Keratinocyte (primary cell): ENCODE measurements at regions not wholly inside any gene's neighbourhood (a gene's known extent, or its start where the extent isn't known, plus 50 kb on each side); places are given as distances from the start of the nearest gene placed in this dataset.

Experiments used
- DNase-seq: peaks from one replicate; pipeline ENCODE4 v3.0.0-alpha.2; 2011; ENCODE audit warnings: low read depth, missing footprints, low spot score
- FAIRE-seq: peaks from 2 replicates; lab custom pipeline; 2011; peaks lifted over from hg19 to GRCh38; lab: Jason Lieb, UNC
- H2AFZ ChIP-seq: 2 replicates; pipeline ENCODE4 v1.6.0; 2012; ENCODE audit warnings: low read length, control low read depth, inconsistent platforms; ENCODE audit not compliant: control insufficient read depth
- H3K27ac ChIP-seq: 2 replicates; pipeline ENCODE4 v1.5.1; 2011; ENCODE audit warnings: low read length; ENCODE audit not compliant: control insufficient read depth, insufficient read depth
- H3K27me3 ChIP-seq: 3 replicates; pipeline ENCODE4 v1.6.0; 2011; ENCODE audit warnings: low read length; ENCODE audit not compliant: control insufficient read depth, insufficient read depth; ENCODE audit errors: extremely low read depth
- H3K36me3 ChIP-seq, 2 experiments: 2 replicates in 1 of 2; 3 replicates in 1 of 2; pipeline ENCODE4 v1.5.1; 2011; ENCODE audit warnings: low read length in 2 of 2, mild to moderate bottlenecking in 1 of 2; ENCODE audit not compliant: control insufficient read depth in 2 of 2, insufficient read depth in 2 of 2; ENCODE audit errors: extremely low read depth in 1 of 2
- H3K4me1 ChIP-seq: 3 replicates; pipeline ENCODE4 v1.5.1; 2011; ENCODE audit warnings: low read length; ENCODE audit not compliant: control insufficient read depth, insufficient read depth; ENCODE audit errors: extremely low read depth
- H3K4me2 ChIP-seq: 3 replicates; pipeline ENCODE4 v1.6.0; 2011; ENCODE audit warnings: low read depth, low read length; ENCODE audit not compliant: control insufficient read depth, insufficient read depth; ENCODE audit errors: extremely low read depth
- H3K4me3 ChIP-seq, 3 experiments: fragments of 200-600 bp in 1 of 3; sonication (generic) in 1 of 3; 2 replicates in 2 of 3; 3 replicates in 1 of 3; pipeline ENCODE4 v1.5.1; 2011 to 2016; ENCODE audit warnings: low read length in 3 of 3, mild to moderate bottlenecking in 3 of 3, control low read depth in 2 of 3, inconsistent platforms in 1 of 3, low read depth in 1 of 3, mixed read lengths in 1 of 3, mixed run types in 1 of 3, moderate library complexity in 1 of 3; ENCODE audit not compliant: control insufficient read depth in 2 of 3, insufficient read depth in 2 of 3; ENCODE audit errors: extremely low read depth in 1 of 3
- H3K79me2 ChIP-seq: 2 replicates; pipeline ENCODE4 v1.6.0; 2012; ENCODE audit warnings: low read length; ENCODE audit not compliant: control insufficient read depth, insufficient read depth
- H3K9ac ChIP-seq: 3 replicates; pipeline ENCODE4 v1.6.0; 2011; ENCODE audit warnings: low read length; ENCODE audit not compliant: control insufficient read depth, insufficient read depth; ENCODE audit errors: extremely low read depth
- H3K9me1 ChIP-seq: 3 replicates; pipeline ENCODE4 v1.6.0; 2011; ENCODE audit warnings: low read length; ENCODE audit not compliant: control insufficient read depth, insufficient read depth; ENCODE audit errors: extremely low read depth
- H3K9me3 ChIP-seq: 2 replicates; pipeline ENCODE4 v1.5.1; 2012; ENCODE audit warnings: low read depth, low read length; ENCODE audit not compliant: control insufficient read depth
- H4K20me1 ChIP-seq: 3 replicates; pipeline ENCODE4 v1.6.0; 2011; ENCODE audit warnings: low read length; ENCODE audit not compliant: control insufficient read depth, insufficient read depth; ENCODE audit errors: extremely low read depth
- EZH2 ChIP-seq: IDR thresholded peaks from one replicate; pipeline ENCODE4 v1.6.1; 2012; ENCODE audit warnings: inconsistent platforms, mild to moderate bottlenecking, low read length, moderate library complexity
- dilution Hi-C: fragments of 300-500 bp; cut with MboI; formaldehyde crosslinking; loops from one replicate; pipeline ENCODE4 v1.7.0; 2020; ENCODE audit warnings: low sequenced_read_pairs; ENCODE audit not compliant: extremely low pct_ligation_motif_present
- TF ChIP-seq, protein P1 (sequence below), 3 experiments: IDR thresholded peaks in 1 of 3; conservative IDR thresholded peaks in 1 of 3; optimal IDR thresholded peaks in 1 of 3; 2 replicates in 2 of 3; 3 replicates in 1 of 3; pipeline versions ENCODE3 to v1.5.1; 2011; ENCODE audit warnings: low read length in 3 of 3, mild to moderate bottlenecking in 3 of 3, moderate library complexity in 2 of 3, control low read depth in 1 of 3, inconsistent platforms in 1 of 3; ENCODE audit not compliant: insufficient read depth in 2 of 3; ENCODE audit errors: extremely low read depth in 1 of 3

DNA sequence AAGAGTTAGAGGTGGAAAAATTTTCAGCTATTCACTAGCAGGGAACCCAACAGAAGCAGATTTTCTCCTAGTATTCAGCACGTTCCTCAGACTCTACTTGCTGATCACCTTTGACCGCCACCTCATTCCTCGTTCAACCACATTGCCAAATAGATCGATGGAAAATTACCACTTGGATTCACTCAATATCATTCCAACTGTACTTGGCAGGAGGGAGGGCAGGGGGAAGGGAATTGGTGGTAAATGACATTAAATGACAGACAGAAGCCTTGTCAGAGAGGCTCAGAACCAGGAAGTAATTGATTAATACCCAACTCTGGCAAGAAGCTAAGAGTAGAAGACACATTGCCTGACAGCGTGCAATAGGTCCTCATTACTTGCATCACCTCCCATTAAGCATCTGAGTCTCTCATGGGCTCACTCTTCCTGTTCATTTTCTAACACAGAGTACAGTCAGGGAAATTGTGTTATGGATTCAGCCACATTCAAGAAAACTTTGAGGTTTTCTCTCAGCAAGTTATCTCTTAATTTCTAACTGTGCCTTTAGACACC is 240.5 kb upstream of the FAT3 start:
- Histone ChIP-seq H3K9me1 (no peaks in the 10 kb centered on the region), H3K9me3 (no peaks in the 10 kb centered on the region), H3K4me3 (no peak overlapping the region), H3K4me2 (no peak overlapping the region), H4K20me1 (no peaks in the 10 kb centered on the region), H3K9ac (no peak overlapping the region), H3K27ac (no peak overlapping the region), H3K27me3 (no peaks in the 10 kb centered on the region), H3K4me1 (no peaks in the 10 kb centered on the region), H3K36me3 (no peaks in the 10 kb centered on the region), H3K79me2 (no peaks in the 10 kb centered on the region), H2AFZ (no peak overlapping the region)
- FAIRE-seq, result no peak
- no peak for TF ChIP-seq EZH2
- TF ChIP-seq, protein P1, sequence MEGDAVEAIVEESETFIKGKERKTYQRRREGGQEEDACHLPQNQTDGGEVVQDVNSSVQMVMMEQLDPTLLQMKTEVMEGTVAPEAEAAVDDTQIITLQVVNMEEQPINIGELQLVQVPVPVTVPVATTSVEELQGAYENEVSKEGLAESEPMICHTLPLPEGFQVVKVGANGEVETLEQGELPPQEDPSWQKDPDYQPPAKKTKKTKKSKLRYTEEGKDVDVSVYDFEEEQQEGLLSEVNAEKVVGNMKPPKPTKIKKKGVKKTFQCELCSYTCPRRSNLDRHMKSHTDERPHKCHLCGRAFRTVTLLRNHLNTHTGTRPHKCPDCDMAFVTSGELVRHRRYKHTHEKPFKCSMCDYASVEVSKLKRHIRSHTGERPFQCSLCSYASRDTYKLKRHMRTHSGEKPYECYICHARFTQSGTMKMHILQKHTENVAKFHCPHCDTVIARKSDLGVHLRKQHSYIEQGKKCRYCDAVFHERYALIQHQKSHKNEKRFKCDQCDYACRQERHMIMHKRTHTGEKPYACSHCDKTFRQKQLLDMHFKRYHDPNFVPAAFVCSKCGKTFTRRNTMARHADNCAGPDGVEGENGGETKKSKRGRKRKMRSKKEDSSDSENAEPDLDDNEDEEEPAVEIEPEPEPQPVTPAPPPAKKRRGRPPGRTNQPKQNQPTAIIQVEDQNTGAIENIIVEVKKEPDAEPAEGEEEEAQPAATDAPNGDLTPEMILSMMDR (optimal IDR thresholded peaks at IDR 0.05 in 1 of 3, IDR thresholded peaks at IDR 0.05 in 1 of 3, conservative IDR thresholded peaks at IDR 0.05 in 1 of 3; ENCODE audit: extremely low read depth in 1 of 3, insufficient read depth in 2 of 3, low read length in 3 of 3), result no peak
- dilution Hi-C loops, result no loop called here
- no peak for DNase-seq

DNA sequence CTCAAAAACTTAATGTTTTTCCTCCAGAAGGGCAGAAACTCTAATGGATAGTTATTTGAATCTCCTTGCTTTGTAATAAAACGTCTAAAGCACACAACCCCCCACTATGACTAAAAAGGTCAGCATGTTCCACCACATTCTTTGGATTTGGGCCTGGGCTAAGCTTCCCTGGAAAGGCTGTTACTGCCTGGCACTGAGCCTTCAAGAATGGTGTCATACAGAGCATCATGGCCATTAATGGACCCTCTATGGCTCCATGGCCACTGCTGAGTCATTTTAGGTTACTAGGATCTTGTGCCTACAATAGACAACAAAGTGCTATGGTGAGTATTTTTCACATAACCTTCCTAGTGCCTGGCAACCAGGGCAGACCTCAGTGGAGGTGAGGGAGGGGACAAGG is 242.6 kb upstream of the FAT3 start:
- Histone ChIP-seq H3K9me1 (no peaks in the 10 kb centered on the region), H3K4me3 (no peak overlapping the region), H3K4me1 (no peaks in the 10 kb centered on the region), H2AFZ (no peak overlapping the region), H3K36me3 (no peaks in the 10 kb centered on the region), H3K27me3 (no peaks in the 10 kb centered on the region), H3K4me2 (no peak overlapping the region), H4K20me1 (no peaks in the 10 kb centered on the region), H3K79me2 (no peaks in the 10 kb centered on the region), H3K9me3 (no peaks in the 10 kb centered on the region), H3K27ac (no peak overlapping the region), H3K9ac (no peak overlapping the region)
- no peak for FAIRE-seq
- no peak for DNase-seq
- no peak for TF ChIP-seq EZH2
- TF ChIP-seq, protein P1 (optimal IDR thresholded peaks at IDR 0.05 in 1 of 3, IDR thresholded peaks at IDR 0.05 in 1 of 3, conservative IDR thresholded peaks at IDR 0.05 in 1 of 3; ENCODE audit: extremely low read depth in 1 of 3, insufficient read depth in 2 of 3, low read length in 3 of 3), result no peak
- dilution Hi-C loops, result no loop called here
